Tibial nerve (tissue), 4 donors: ENCODE measurements at regions not wholly inside any gene's neighbourhood (a gene's known extent, or its start where the extent isn't known, plus 50 kb on each side); places are given as distances from the start of the nearest gene placed in this dataset.

Experiments
- EP300 ChIP-seq, 2 donors: sonication (generic); formaldehyde crosslinking; IDR thresholded peaks; one replicate each; pipeline ENCODE4 v1.6.1; 2017; ENCODE audit warnings: antibody characterized with exemption in 2 of 2, mild to moderate bottlenecking in 1 of 2
- POLR2A ChIP-seq, 2 donors: fragments of 450-650 bp; IDR thresholded peaks; one replicate each; pipeline ENCODE4 v1.6.1; 2017; ENCODE audit warnings: antibody characterized with exemption in 2 of 2, mild to moderate bottlenecking in 2 of 2, moderate library complexity in 2 of 2
- TF ChIP-seq, protein P1 (sequence below), 5 experiments: fragments of 200-600 bp in 3 of 5; fragments of 450-650 bp in 2 of 5; sonication (generic) in 3 of 5; IDR thresholded peaks; one replicate each; pipeline ENCODE4 v1.5.1; 2016 to 2019; ENCODE audit warnings: antibody characterized with exemption in 5 of 5, mild to moderate bottlenecking in 3 of 5, moderate library complexity in 2 of 5

- TF ChIP-seq, protein P1, sequence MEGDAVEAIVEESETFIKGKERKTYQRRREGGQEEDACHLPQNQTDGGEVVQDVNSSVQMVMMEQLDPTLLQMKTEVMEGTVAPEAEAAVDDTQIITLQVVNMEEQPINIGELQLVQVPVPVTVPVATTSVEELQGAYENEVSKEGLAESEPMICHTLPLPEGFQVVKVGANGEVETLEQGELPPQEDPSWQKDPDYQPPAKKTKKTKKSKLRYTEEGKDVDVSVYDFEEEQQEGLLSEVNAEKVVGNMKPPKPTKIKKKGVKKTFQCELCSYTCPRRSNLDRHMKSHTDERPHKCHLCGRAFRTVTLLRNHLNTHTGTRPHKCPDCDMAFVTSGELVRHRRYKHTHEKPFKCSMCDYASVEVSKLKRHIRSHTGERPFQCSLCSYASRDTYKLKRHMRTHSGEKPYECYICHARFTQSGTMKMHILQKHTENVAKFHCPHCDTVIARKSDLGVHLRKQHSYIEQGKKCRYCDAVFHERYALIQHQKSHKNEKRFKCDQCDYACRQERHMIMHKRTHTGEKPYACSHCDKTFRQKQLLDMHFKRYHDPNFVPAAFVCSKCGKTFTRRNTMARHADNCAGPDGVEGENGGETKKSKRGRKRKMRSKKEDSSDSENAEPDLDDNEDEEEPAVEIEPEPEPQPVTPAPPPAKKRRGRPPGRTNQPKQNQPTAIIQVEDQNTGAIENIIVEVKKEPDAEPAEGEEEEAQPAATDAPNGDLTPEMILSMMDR (IDR thresholded peaks at IDR 0.05), result no peak
- TF ChIP-seq POLR2A (IDR thresholded peaks at IDR 0.05) (no peak), EP300 (IDR thresholded peaks at IDR 0.05) (no peak)
Observed at GRCh38 chr19:28887920-28888618, 324.9 kb downstream of the UQCRFS1 start.
